ENCODE measurements at regions not wholly inside any gene's neighbourhood (a gene's known extent, or its start where the extent isn't known, plus 50 kb on each side); places are given as distances from the start of the nearest gene placed in this dataset.

- H3K27me3 ChIP-seq (ENCODE audit: low read length): no peaks in the 10 kb centered on the region
- H3K9ac ChIP-seq (ENCODE audit: low read length): no peak overlapping the region
- H3K27ac ChIP-seq (ENCODE audit: low read depth, low read length): no peak overlapping the region
- no peaks in the 10 kb centered on the region for H3K36me3 ChIP-seq (ENCODE audit: low read length)
- no peaks in the 10 kb centered on the region for H3K79me2 ChIP-seq (ENCODE audit: insufficient read depth, low read length)
- H3K4me3 ChIP-seq (ENCODE audit: insufficient read depth, low read length, poor library complexity, severe bottlenecking): no peak overlapping the region
- no peaks in the 10 kb centered on the region for H3K9me3 ChIP-seq (ENCODE audit: insufficient read depth, low read length)
- H3F3A ChIP-seq (ENCODE audit: insufficient read depth): no peaks in the 10 kb centered on the region
- H3K4me2 ChIP-seq (ENCODE audit: low read depth, low read length, poor library complexity, severe bottlenecking): no peak overlapping the region
- no peaks in the 10 kb centered on the region for H3K9me2 ChIP-seq (replicated peaks; ENCODE audit: insufficient read depth, low read length)
- no peaks in the 10 kb centered on the region for H4K20me1 ChIP-seq (ENCODE audit: low read depth, low read length)
- H2AFZ ChIP-seq (ENCODE audit: low read depth, low read length, severe bottlenecking): no peak overlapping the region
- TF ChIP-seq EZH2phosphoT487 (conservative IDR thresholded peaks at IDR 0.05; ENCODE audit: low read length): no peak
- TF ChIP-seq, protein P1, sequence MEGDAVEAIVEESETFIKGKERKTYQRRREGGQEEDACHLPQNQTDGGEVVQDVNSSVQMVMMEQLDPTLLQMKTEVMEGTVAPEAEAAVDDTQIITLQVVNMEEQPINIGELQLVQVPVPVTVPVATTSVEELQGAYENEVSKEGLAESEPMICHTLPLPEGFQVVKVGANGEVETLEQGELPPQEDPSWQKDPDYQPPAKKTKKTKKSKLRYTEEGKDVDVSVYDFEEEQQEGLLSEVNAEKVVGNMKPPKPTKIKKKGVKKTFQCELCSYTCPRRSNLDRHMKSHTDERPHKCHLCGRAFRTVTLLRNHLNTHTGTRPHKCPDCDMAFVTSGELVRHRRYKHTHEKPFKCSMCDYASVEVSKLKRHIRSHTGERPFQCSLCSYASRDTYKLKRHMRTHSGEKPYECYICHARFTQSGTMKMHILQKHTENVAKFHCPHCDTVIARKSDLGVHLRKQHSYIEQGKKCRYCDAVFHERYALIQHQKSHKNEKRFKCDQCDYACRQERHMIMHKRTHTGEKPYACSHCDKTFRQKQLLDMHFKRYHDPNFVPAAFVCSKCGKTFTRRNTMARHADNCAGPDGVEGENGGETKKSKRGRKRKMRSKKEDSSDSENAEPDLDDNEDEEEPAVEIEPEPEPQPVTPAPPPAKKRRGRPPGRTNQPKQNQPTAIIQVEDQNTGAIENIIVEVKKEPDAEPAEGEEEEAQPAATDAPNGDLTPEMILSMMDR (IDR thresholded peaks at IDR 0.05; ENCODE audit: insufficient read depth, low read length, poor library complexity, severe bottlenecking): no peak
Measured at GRCh38 chr1:81712425-81712824, 88.3 kb upstream of the ADGRL2 start.

DNA sequence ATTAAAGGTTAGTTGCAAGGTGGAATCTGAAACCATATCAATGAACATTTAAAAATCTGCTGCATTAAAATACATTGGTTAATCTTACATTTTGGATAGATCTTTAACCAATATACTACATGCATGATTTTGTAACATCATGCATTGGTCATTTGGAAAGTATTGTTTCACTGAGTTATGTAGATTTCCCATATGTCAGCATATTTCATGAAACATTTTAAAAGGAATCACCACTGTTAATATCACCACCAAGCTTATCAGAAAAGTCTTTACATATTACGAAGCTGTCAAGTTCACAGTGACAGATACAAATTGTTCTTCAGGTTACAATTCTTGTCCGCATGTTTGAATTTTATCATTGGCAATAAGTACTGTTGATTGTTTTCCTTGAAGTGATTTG, 89.9 kb upstream of the ADGRL2 start:
- H3K9me3 ChIP-seq (ENCODE audit: insufficient read depth, low read length): no peaks in the 10 kb centered on the region
- H3K27ac ChIP-seq (ENCODE audit: low read depth, low read length): no peak overlapping the region
- no peak overlapping the region for H3K4me2 ChIP-seq (ENCODE audit: low read depth, low read length, poor library complexity, severe bottlenecking)
- H3K27me3 ChIP-seq (ENCODE audit: low read length): no peaks in the 10 kb centered on the region
- no peaks in the 10 kb centered on the region for H3F3A ChIP-seq (ENCODE audit: insufficient read depth)
- no peak overlapping the region for H3K9ac ChIP-seq (ENCODE audit: low read length)
- no peak overlapping the region for H2AFZ ChIP-seq (ENCODE audit: low read depth, low read length, severe bottlenecking)
- no peaks in the 10 kb centered on the region for H4K20me1 ChIP-seq (ENCODE audit: low read depth, low read length)
- no peaks in the 10 kb centered on the region for H3K9me2 ChIP-seq (replicated peaks; ENCODE audit: insufficient read depth, low read length)
- no peaks in the 10 kb centered on the region for H3K36me3 ChIP-seq (ENCODE audit: low read length)
- H3K79me2 ChIP-seq (ENCODE audit: insufficient read depth, low read length): no peaks in the 10 kb centered on the region
- no peak for TF ChIP-seq EZH2phosphoT487 (conservative IDR thresholded peaks at IDR 0.05; ENCODE audit: low read length)
- TF ChIP-seq, protein P1 (IDR thresholded peaks at IDR 0.05; ENCODE audit: insufficient read depth, low read length, poor library complexity, severe bottlenecking): no peak
- no peak overlapping the region for H3K4me3 ChIP-seq (ENCODE audit: insufficient read depth, low read length, poor library complexity, severe bottlenecking)

GRCh38 chr1:81708250-81708649, 92.5 kb upstream of the ADGRL2 start:
- H4K20me1 ChIP-seq (ENCODE audit: low read depth, low read length): no peaks in the 10 kb centered on the region
- no peaks in the 10 kb centered on the region for H3F3A ChIP-seq (ENCODE audit: insufficient read depth)
- no peaks in the 10 kb centered on the region for H3K9me3 ChIP-seq (ENCODE audit: insufficient read depth, low read length)
- no peaks in the 10 kb centered on the region for H3K79me2 ChIP-seq (ENCODE audit: insufficient read depth, low read length)
- no peak overlapping the region for H2AFZ ChIP-seq (ENCODE audit: low read depth, low read length, severe bottlenecking)
- no peaks in the 10 kb centered on the region for H3K9me2 ChIP-seq (replicated peaks; ENCODE audit: insufficient read depth, low read length)
- no peak overlapping the region for H3K4me2 ChIP-seq (ENCODE audit: low read depth, low read length, poor library complexity, severe bottlenecking)
- no peak overlapping the region for H3K9ac ChIP-seq (ENCODE audit: low read length)
- H3K27me3 ChIP-seq (ENCODE audit: low read length): no peaks in the 10 kb centered on the region
- H3K4me3 ChIP-seq (ENCODE audit: insufficient read depth, low read length, poor library complexity, severe bottlenecking): no peak overlapping the region
- no peaks in the 10 kb centered on the region for H3K36me3 ChIP-seq (ENCODE audit: low read length)
- TF ChIP-seq, protein P1 (IDR thresholded peaks at IDR 0.05; ENCODE audit: insufficient read depth, low read length, poor library complexity, severe bottlenecking): no peak
- no peak for TF ChIP-seq EZH2phosphoT487 (conservative IDR thresholded peaks at IDR 0.05; ENCODE audit: low read length)
- no peak overlapping the region for H3K27ac ChIP-seq (ENCODE audit: low read depth, low read length)

Measured in SU-DHL-6 (cell line).